ENCODE measurements at regions not wholly inside any gene's neighbourhood (a gene's known extent, or its start where the extent isn't known, plus 50 kb on each side); places are given as distances from the start of the nearest gene placed in this dataset.

GRCh38 chr12:92627511-92627910, 75.3 kb upstream of the PLEKHG7 start:
- no peak for TF ChIP-seq ZNF274 (IDR thresholded peaks at IDR 0.05; ENCODE audit: low read depth, low read length)
- TF ChIP-seq SUZ12 (IDR thresholded peaks at IDR 0.05; ENCODE audit: extremely low read depth, insufficient read depth, insufficient read length): no peak
